ENCODE measurements at regions not wholly inside any gene's neighbourhood (a gene's known extent, or its start where the extent isn't known, plus 50 kb on each side); places are given as distances from the start of the nearest gene placed in this dataset.

- H3K4me3 ChIP-seq (ENCODE audit: low read depth, poor library complexity, severe bottlenecking) = no peak overlapping the region
- no peak for DNase-seq (ENCODE audit: low spot score in 2 of 2)
- 42 to 54% methylated on average over 3 of the region's 3 CpGs for WGBS, 2 donors
- intact Hi-C loops (cut with DNase I; ENCODE audit: low total_unique reads) = no loop called here
- TF ChIP-seq CTCF (IDR thresholded peaks at IDR 0.05) (no peak), POLR2A (IDR thresholded peaks at IDR 0.05) (no peak)
Measured at GRCh38 chr20:11140359-11140758, 466.6 kb upstream of the JAG1 start.

GRCh38 chr20:11143481-11143880 lies 469.7 kb upstream of the JAG1 start:
- WGBS, 2 donors = 60 to 61% methylated on average over 2 of the region's 2 CpGs
- intact Hi-C loops (cut with DNase I; ENCODE audit: low total_unique reads) = no loop called here
- TF ChIP-seq POLR2A (IDR thresholded peaks at IDR 0.05) (no peak), CTCF (IDR thresholded peaks at IDR 0.05) (no peak)
- no peak overlapping the region for H3K4me3 ChIP-seq (ENCODE audit: low read depth, poor library complexity, severe bottlenecking)
- DNase-seq (ENCODE audit: low spot score in 2 of 2) = no peak

GRCh38 chr20:11144114-11144950 lies 470.5 kb upstream of the JAG1 start:
- peak in 1 of 2 donors; percentile 29 for DNase-seq (ENCODE audit: low spot score in 2 of 2)
- intact Hi-C loops (cut with DNase I; ENCODE audit: low total_unique reads) = no loop called here
- 24 to 31% methylated on average over 10 of the region's 10 CpGs for WGBS, 2 donors
- TF ChIP-seq CTCF (IDR thresholded peaks at IDR 0.05) (no peak), POLR2A (IDR thresholded peaks at IDR 0.05) (no peak)
- H3K4me3 ChIP-seq (ENCODE audit: low read depth, poor library complexity, severe bottlenecking) = no peak overlapping the region

GRCh38 chr20:11145616-11146015 lies 471.8 kb upstream of the JAG1 start:
- TF ChIP-seq CTCF (IDR thresholded peaks at IDR 0.05) = no peak
- TF ChIP-seq POLR2A (IDR thresholded peaks at IDR 0.05) = no peak
- 57 to 58% methylated on average over 3 of the region's 3 CpGs for WGBS, 2 donors
- intact Hi-C loops (cut with DNase I; ENCODE audit: low total_unique reads) = no loop called here
- DNase-seq (ENCODE audit: low spot score in 2 of 2) = no peak
- no peak overlapping the region for H3K4me3 ChIP-seq (ENCODE audit: low read depth, poor library complexity, severe bottlenecking)

- 65 to 73% methylated on average over 1 of the region's 1 CpG for WGBS, 2 donors
- intact Hi-C loops (cut with DNase I; ENCODE audit: low total_unique reads) = no loop called here
- no peak for DNase-seq (ENCODE audit: low spot score in 2 of 2)
Measured at GRCh38 chr20:11153819-11154218, 480.0 kb upstream of the JAG1 start.

More at GRCh38 chr20:11153819-11154218, 480.0 kb upstream of the JAG1 start:
- TF ChIP-seq CTCF (IDR thresholded peaks at IDR 0.05) (no peak), POLR2A (IDR thresholded peaks at IDR 0.05) (no peak)
- no peak overlapping the region for H3K4me3 ChIP-seq (ENCODE audit: low read depth, poor library complexity, severe bottlenecking)

Data from lower leg skin (tissue), 4 donors.